ENCODE measurements at regions not wholly inside any gene's neighbourhood (a gene's known extent, or its start where the extent isn't known, plus 50 kb on each side); places are given as distances from the start of the nearest gene placed in this dataset.

GRCh38 chr4:54843946-54844345 lies 186.2 kb downstream of the KIT start:
- H3K27me3 Mint-ChIP-seq (ENCODE audit: insufficient read depth): no peaks in the 10 kb centered on the region
- DNase-seq: no peak
- Histone ChIP-seq H3K9me3 (ENCODE audit: control insufficient read depth, low read length) (no peaks in the 10 kb centered on the region), H3K4me1 (ENCODE audit: control insufficient read depth, insufficient read depth, low read length) (no peaks in the 10 kb centered on the region), H3K27me3 (ENCODE audit: control insufficient read depth, insufficient read depth, low read length, poor library complexity, severe bottlenecking) (no peaks in the 10 kb centered on the region), H3K4me3 (ENCODE audit: low read length) (no peak overlapping the region), H3K27ac (ENCODE audit: low read depth, low read length) (no peak overlapping the region), H3K36me3 (ENCODE audit: control insufficient read depth, insufficient read depth, low read length) (no peaks in the 10 kb centered on the region), H3K9ac (ENCODE audit: extremely low read depth, low read length, poor library complexity, severe bottlenecking) (no peak overlapping the region)
- TF ChIP-seq CTCF (conservative IDR thresholded peaks at IDR 0.05): no peak
- WGBS, 2 experiments (ENCODE audit: insufficient coverage in 1 of 2, insufficient read length in 1 of 2): 89 to 90% methylated on average over 3 of the region's 3 CpGs
- no peaks in the 10 kb centered on the region for H3K9me3 Mint-ChIP-seq
- H3K36me3 Mint-ChIP-seq (ENCODE audit: low read depth): no peaks in the 10 kb centered on the region
- peaks cover 21% of the 10 kb centered on the region for H3K4me1 Mint-ChIP-seq
- H3K4me3 Mint-ChIP-seq: no peak overlapping the region
- no peak overlapping the region for H3K27ac Mint-ChIP-seq

- no peak overlapping the region for H3K27ac ChIP-seq (ENCODE audit: low read depth, low read length)
- no peak overlapping the region for H3K4me3 ChIP-seq (ENCODE audit: low read length)
- TF ChIP-seq CTCF (conservative IDR thresholded peaks at IDR 0.05): no peak
- no peak for DNase-seq
- no peaks in the 10 kb centered on the region for H3K9me3 ChIP-seq (ENCODE audit: control insufficient read depth, low read length)
- H3K9ac ChIP-seq (ENCODE audit: extremely low read depth, low read length, poor library complexity, severe bottlenecking): no peak overlapping the region
- no peak overlapping the region for H3K27ac Mint-ChIP-seq
- no peaks in the 10 kb centered on the region for H3K27me3 Mint-ChIP-seq (ENCODE audit: insufficient read depth)
- H3K27me3 ChIP-seq (ENCODE audit: control insufficient read depth, insufficient read depth, low read length, poor library complexity, severe bottlenecking): no peaks in the 10 kb centered on the region
- no peaks in the 10 kb centered on the region for H3K4me1 ChIP-seq (ENCODE audit: control insufficient read depth, insufficient read depth, low read length)
- 78 to 82% methylated on average over 2 to 6 of the region's 6 CpGs for WGBS, 2 experiments (ENCODE audit: insufficient coverage in 1 of 2, insufficient read length in 1 of 2)
- no peaks in the 10 kb centered on the region for H3K36me3 ChIP-seq (ENCODE audit: control insufficient read depth, insufficient read depth, low read length)
- no peak overlapping the region for H3K4me3 Mint-ChIP-seq
- H3K36me3 Mint-ChIP-seq (ENCODE audit: low read depth): no peaks in the 10 kb centered on the region
- H3K9me3 Mint-ChIP-seq: no peaks in the 10 kb centered on the region
- H3K4me1 Mint-ChIP-seq: peaks cover 25% of the 10 kb centered on the region
Measured at GRCh38 chr4:54843106-54843505, 185.3 kb downstream of the KIT start.

GRCh38 chr4:54842656-54843055 lies 184.9 kb downstream of the KIT start:
- Histone ChIP-seq H3K27me3 (ENCODE audit: control insufficient read depth, insufficient read depth, low read length, poor library complexity, severe bottlenecking) (no peaks in the 10 kb centered on the region), H3K9me3 (ENCODE audit: control insufficient read depth, low read length) (no peaks in the 10 kb centered on the region), H3K36me3 (ENCODE audit: control insufficient read depth, insufficient read depth, low read length) (no peaks in the 10 kb centered on the region), H3K4me3 (ENCODE audit: low read length) (no peak overlapping the region), H3K4me1 (ENCODE audit: control insufficient read depth, insufficient read depth, low read length) (no peaks in the 10 kb centered on the region), H3K27ac (ENCODE audit: low read depth, low read length) (no peak overlapping the region), H3K9ac (ENCODE audit: extremely low read depth, low read length, poor library complexity, severe bottlenecking) (no peak overlapping the region)
- no peaks in the 10 kb centered on the region for H3K9me3 Mint-ChIP-seq
- no peaks in the 10 kb centered on the region for H3K27me3 Mint-ChIP-seq (ENCODE audit: insufficient read depth)
- DNase-seq: no peak
- H3K36me3 Mint-ChIP-seq (ENCODE audit: low read depth): no peaks in the 10 kb centered on the region
- H3K4me3 Mint-ChIP-seq: no peak overlapping the region
- no peak overlapping the region for H3K27ac Mint-ChIP-seq
- 99 to 100% methylated on average over 4 to 5 of the region's 5 CpGs for WGBS, 2 experiments (ENCODE audit: insufficient coverage in 1 of 2, insufficient read length in 1 of 2)
- peaks cover 28% of the 10 kb centered on the region for H3K4me1 Mint-ChIP-seq
- TF ChIP-seq CTCF (conservative IDR thresholded peaks at IDR 0.05): no peak

Data from endodermal cell (in vitro differentiated cells).